PC-3 (cell line): ENCODE measurements at regions not wholly inside any gene's neighbourhood (a gene's known extent, or its start where the extent isn't known, plus 50 kb on each side); places are given as distances from the start of the nearest gene placed in this dataset.

Experiments used
- ATAC-seq: fragments of 200-7000 bp; cut with Tn5 transposase; 2 replicates; pipeline ENCODE4 v1.9.1; 2020; ENCODE audit warnings: mild to moderate bottlenecking, moderate library complexity
- BruUV-seq: library from RNA; stranded (reverse); fragments of 400-500 nt; replicated peaks from 2 replicates; lab custom pipeline; 2021; lab: Mats Ljungman, UMichigan
- CTCF ChIA-PET: fragments of 300-600 bp; sonication (Branson Sonifier 250); formaldehyde crosslinking; loops from one replicate; lab custom pipeline; 2022; ENCODE audit warnings: antibody characterized with exemption; lab: Charles Lee
- POLR2A ChIA-PET: fragments of 300-600 bp; sonication (Branson Sonifier 250); formaldehyde crosslinking; loops from one replicate; lab custom pipeline; 2022; ENCODE audit warnings: antibody characterized with exemption; ENCODE audit not compliant: unreplicated experiment; lab: Charles Lee
- DNase-seq: peaks from one replicate; pipeline ENCODE4 v3.0.0-alpha.2; 2015
- H2AFZ ChIP-seq: fragments of 300-600 bp; sonication (generic); 2 replicates; pipeline ENCODE4 v1.6.0; 2016; ENCODE audit warnings: antibody characterized with exemption, low read length
- H3F3A ChIP-seq: fragments of 300-600 bp; sonication (generic); one replicate; pipeline ENCODE4 v1.6.0; 2017; ENCODE audit warnings: antibody characterized with exemption, low read length, control low read depth, mild to moderate bottlenecking; ENCODE audit not compliant: unreplicated experiment
- H3K27ac ChIP-seq: fragments of 300-600 bp; sonication (generic); 2 replicates; pipeline ENCODE4 v1.5.1; 2016; ENCODE audit warnings: mild to moderate bottlenecking, low read length
- H3K27me3 ChIP-seq: fragments of 300-600 bp; sonication (generic); 2 replicates; pipeline ENCODE4 v1.6.1; 2016; ENCODE audit warnings: low read length, mixed read lengths
- H3K36me3 ChIP-seq: fragments of 300-600 bp; sonication (generic); 2 replicates; pipeline ENCODE4 v1.6.1; 2016; ENCODE audit warnings: low read depth, mixed run types, low read length, mixed read lengths
- H3K4me1 ChIP-seq: fragments of 300-600 bp; sonication (generic); 2 replicates; pipeline ENCODE4 v1.5.1; 2016; ENCODE audit warnings: low read length; ENCODE audit not compliant: insufficient read depth
- H3K4me2 ChIP-seq: fragments of 300-600 bp; sonication (generic); 2 replicates; pipeline ENCODE4 v1.6.0; 2016; ENCODE audit warnings: low read length
- H3K4me3 ChIP-seq: fragments of 300-600 bp; sonication (generic); 2 replicates; pipeline ENCODE4 v1.5.1; 2016; ENCODE audit warnings: mild to moderate bottlenecking, low read length, mixed read lengths
- H3K79me2 ChIP-seq: fragments of 300-600 bp; sonication (generic); 2 replicates; pipeline ENCODE4 v1.6.1; 2017; ENCODE audit warnings: low read length, mixed read lengths
- H3K9ac ChIP-seq: fragments of 300-600 bp; sonication (generic); 2 replicates; pipeline ENCODE4 v1.6.0; 2016; ENCODE audit warnings: mild to moderate bottlenecking, low read length
- H3K9me2 ChIP-seq: fragments of 300-600 bp; sonication (generic); replicated peaks from 2 replicates; pipeline ENCODE4 v1.6.1; 2016; ENCODE audit warnings: mixed run types, low read length, mixed read lengths
- H3K9me3 ChIP-seq: fragments of 300-600 bp; sonication (generic); 2 replicates; pipeline ENCODE4 v1.6.1; 2016; ENCODE audit warnings: low read length, mixed read lengths
- H4K20me1 ChIP-seq: fragments of 300-600 bp; sonication (generic); 2 replicates; pipeline ENCODE4 v1.6.1; 2016; ENCODE audit warnings: low read length, mixed read lengths
- CTCF ChIP-seq: fragments of 300-600 bp; sonication (generic); conservative IDR thresholded peaks from 2 replicates; pipeline ENCODE4 v1.5.1; 2017; ENCODE audit warnings: antibody characterized with exemption, low read depth, mild to moderate bottlenecking, low read length
- EZH2 ChIP-seq: fragments of 300-600 bp; sonication (generic); IDR thresholded peaks from one replicate; pipeline ENCODE4 v1.6.1; 2017; ENCODE audit warnings: antibody characterized with exemption, mild to moderate bottlenecking, low read length; ENCODE audit not compliant: unreplicated experiment
- EZH2phosphoT487 ChIP-seq: fragments of 300-600 bp; sonication (generic); IDR thresholded peaks from 2 replicates; pipeline ENCODE4 v1.6.1; 2018; ENCODE audit warnings: mild to moderate bottlenecking, antibody characterized with exemption, low read length, borderline replicate concordance
- intact Hi-C: fragments of 100-400 bp; cut with micrococcal nuclease; formaldehyde crosslinking; loops from 2 replicates; pipeline ENCODE4 v1.9.0; 2023

- H3F3A ChIP-seq: no peaks in the 10 kb centered on the region
- ChIA-PET POLR2A (no interaction called here), CTCF (no interaction called here)
- H2AFZ ChIP-seq: no peak overlapping the region
- no peaks in the 10 kb centered on the region for H4K20me1 ChIP-seq
- no peaks in the 10 kb centered on the region for H3K27me3 ChIP-seq
- BruUV-seq: no TSS peak
- H3K36me3 ChIP-seq: no peaks in the 10 kb centered on the region
- intact Hi-C loops: no loop called here
- peaks cover 20% of the 10 kb centered on the region for H3K4me1 ChIP-seq
- H3K4me3 ChIP-seq: no peak overlapping the region
- DNase-seq (no peak), ATAC-seq (no peak)
- no peaks in the 10 kb centered on the region for H3K9me3 ChIP-seq
- no peak overlapping the region for H3K9ac ChIP-seq
- no peaks in the 10 kb centered on the region for H3K9me2 ChIP-seq
- no peaks in the 10 kb centered on the region for H3K79me2 ChIP-seq
- H3K27ac ChIP-seq: no peak overlapping the region
- TF ChIP-seq EZH2phosphoT487 (no peak), EZH2 (no peak), CTCF (no peak)
- no peak overlapping the region for H3K4me2 ChIP-seq
These were observed 60.4 kb upstream of the TNP1 start for GRCh38 chr2:216920143-216920876.

- DNase-seq (peak; percentile 92), ATAC-seq (peak; percentile 91)
- Histone ChIP-seq H4K20me1 (no peaks in the 10 kb centered on the region), H3K36me3 (no peaks in the 10 kb centered on the region), H3K9me2 (no peaks in the 10 kb centered on the region), H3F3A (no peaks in the 10 kb centered on the region), H3K4me2 (peak overlapping the region; percentile 67), H3K27me3 (no peaks in the 10 kb centered on the region), H3K9me3 (no peaks in the 10 kb centered on the region), H3K79me2 (no peaks in the 10 kb centered on the region), H3K9ac (no peak overlapping the region), H3K27ac (peak overlapping the region; percentile 68), H2AFZ (no peak overlapping the region), H3K4me3 (no peak overlapping the region), H3K4me1 (peaks cover 20% of the 10 kb centered on the region)
- ChIA-PET CTCF (no interaction called here), POLR2A (no interaction called here)
- intact Hi-C loops: no loop called here
- BruUV-seq: no TSS peak
- TF ChIP-seq EZH2 (no peak), CTCF (no peak), EZH2phosphoT487 (no peak)
These were observed 58.3 kb upstream of the TNP1 start for GRCh38 chr2:216918088-216918680.

DNA sequence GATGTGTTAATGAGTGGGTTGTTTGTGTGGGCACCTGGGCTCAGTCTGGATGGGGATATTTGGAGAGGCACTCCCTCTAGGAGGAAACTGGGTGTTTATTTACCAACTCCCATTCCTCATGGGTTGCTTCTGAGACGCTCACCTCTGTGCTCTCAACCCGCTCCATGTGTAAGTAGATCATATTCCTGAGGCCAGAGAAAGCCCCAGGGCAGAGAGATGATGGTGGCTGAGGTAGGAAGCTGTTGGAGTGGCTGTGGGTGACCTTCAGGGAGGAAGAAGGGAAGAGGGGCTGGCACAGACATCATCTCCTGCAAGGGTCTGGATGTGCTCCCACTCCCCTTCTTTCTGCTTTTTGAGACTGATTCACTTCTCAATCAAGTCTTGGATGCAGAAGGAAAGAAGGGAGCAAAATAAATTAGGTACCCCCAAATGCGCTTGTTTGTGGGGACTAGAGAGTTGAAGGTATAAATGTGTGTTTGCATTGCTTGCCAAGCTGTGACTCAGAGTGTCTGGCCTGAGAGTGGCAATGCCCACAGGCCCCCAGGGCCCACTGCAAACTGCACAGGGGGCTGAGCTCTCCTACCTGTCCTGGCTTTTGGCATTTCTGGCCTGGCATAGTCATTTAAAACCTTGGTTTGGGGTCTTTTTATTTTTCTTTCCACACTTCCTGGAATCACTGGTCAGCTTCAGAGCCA, 57.2 kb upstream of the TNP1 start:
- Histone ChIP-seq H3K4me2 (peak overlapping the region; percentile 67), H3K4me3 (no peak overlapping the region), H3K27me3 (no peaks in the 10 kb centered on the region), H3K36me3 (no peaks in the 10 kb centered on the region), H3F3A (no peaks in the 10 kb centered on the region), H3K4me1 (peaks cover 20% of the 10 kb centered on the region), H2AFZ (no peak overlapping the region; the same call in 1 of the 2 replicates), H3K79me2 (no peaks in the 10 kb centered on the region), H3K27ac (peak overlapping the region; percentile 68), H3K9ac (no peak overlapping the region), H3K9me3 (no peaks in the 10 kb centered on the region), H4K20me1 (no peaks in the 10 kb centered on the region), H3K9me2 (no peaks in the 10 kb centered on the region)
- ATAC-seq: no peak
- no TSS peak for BruUV-seq
- intact Hi-C loops: no loop called here
- ChIA-PET POLR2A (no interaction called here), CTCF (no interaction called here)
- no peak for TF ChIP-seq EZH2
- TF ChIP-seq EZH2phosphoT487: no peak
- no peak for TF ChIP-seq CTCF
- DNase-seq: peak; percentile 57
